HG03139 (cell line): ENCODE measurements at regions not wholly inside any gene's neighbourhood (a gene's known extent, or its start where the extent isn't known, plus 50 kb on each side); places are given as distances from the start of the nearest gene placed in this dataset.
"Not testable (repeated sequence)": the region's sequence is repeated elsewhere in the genome, so short reads cannot be mapped to it uniquely, and the experiment has no call there.

Experiments
- ATAC-seq: cut with Tn5 transposase; IDR thresholded peaks from one replicate; pipeline ENCODE4 v1.9.1; 2021; ENCODE audit not compliant: unreplicated experiment

DNA sequence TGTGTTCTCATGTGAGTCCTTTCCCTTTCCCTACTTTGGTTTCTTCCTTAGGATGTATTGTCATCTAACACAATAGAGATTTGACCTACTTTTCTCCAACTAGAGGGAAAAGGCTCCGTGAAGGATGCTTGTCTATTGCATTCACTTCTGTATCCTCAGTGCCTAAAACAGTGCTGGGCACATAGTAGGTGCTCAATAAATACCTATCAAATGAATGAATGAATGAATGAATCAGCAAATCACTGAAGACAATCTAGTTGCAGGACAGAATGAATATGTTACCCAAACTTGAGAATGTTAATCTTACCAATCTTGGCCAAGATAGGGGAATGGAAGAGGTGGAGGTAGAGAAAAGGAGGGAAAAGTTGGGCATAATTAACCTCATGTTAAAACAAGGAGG lies 131.2 kb upstream of the FOXN2 start:
- no peak for ATAC-seq

DNA sequence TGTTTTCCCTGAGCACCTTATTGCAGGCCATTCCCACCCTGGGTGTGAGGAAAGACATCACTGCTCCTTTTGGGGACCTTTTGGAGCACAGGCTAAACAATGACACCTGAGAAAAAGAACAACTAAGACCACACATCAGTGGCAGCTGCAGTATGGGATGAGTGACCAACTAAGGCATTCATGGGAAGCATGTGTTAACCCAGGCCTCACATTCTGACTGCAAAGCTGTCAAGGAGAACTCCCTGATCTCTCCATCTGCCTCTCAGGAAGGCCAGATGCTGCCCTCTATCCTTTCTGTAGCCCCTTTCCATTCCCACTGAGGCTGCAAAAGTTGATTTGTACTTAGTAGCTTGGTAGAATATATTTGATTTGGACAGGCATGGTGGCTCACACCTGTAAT lies 130.5 kb upstream of the FOXN2 start:
- ATAC-seq = no peak

DNA sequence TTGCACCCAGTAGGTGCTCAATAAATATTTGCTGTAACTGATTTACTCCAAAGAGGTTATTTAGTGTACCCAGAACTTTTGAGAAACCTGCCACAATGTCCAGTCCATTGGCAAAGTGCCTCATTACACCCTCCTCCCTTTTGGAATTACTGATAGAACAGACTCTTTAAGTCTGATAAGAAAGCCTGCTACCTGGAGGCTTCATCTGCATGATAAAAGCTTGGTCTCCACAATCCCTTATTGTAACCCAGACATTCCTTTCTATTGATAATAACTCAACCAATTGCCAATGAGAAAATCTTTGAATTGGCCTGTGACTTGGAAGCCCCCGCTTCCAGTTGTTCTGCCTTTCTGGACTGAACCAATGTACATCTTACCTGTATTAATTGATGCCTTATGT lies 127.0 kb upstream of the FOXN2 start:
- no peak for ATAC-seq

DNA sequence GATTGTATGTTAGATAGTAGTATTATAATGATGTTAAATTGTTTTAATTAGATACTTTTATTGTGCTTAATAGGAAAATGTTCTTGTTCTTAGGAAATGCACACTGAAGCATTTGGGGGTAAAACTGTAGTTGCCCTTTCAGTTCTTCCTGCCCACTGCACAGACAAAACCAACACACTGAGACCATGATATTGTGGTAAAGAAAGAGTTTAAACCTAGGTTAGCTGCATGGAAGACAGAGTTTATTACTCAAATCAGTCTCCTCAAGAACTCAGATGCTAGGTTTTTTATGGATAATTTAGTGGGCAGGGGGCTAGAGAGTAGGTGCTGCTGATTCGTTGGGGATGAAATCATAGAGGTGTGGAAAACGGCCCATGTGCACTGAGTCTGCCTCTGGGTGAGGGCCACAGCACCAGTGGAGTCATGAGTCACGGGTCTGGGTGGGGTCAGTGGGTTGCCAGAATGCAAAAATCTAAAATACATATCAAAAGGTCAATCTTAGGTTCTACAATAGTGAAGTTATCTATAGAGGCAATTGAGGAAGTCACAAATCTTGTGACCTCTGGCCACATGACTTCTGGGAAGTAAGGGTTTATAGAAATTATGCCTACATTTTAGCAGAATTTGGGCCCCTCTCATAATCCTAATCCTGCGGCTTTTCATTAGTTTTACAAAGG lies 124.8 kb upstream of the FOXN2 start:
- ATAC-seq = no peak

DNA sequence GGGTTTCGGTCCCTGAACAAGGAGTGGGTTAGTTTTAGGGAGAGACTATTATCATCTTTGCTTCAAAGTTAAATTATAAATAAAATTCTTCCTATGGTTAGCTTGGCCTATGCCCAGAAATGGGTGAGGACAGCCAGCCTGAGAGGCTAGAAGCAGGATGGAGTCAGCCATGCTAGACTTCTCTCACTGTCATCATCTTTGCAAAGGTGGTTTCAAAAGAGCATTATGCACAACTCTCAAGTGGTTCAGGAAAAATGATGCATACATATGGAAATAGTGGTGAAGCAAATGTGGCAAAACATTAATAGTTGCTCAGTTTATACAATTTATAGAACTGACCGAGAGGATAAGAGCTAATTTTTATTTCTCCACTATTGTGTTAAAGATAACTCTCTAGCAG lies 124.3 kb upstream of the FOXN2 start:
- no peak for ATAC-seq

DNA sequence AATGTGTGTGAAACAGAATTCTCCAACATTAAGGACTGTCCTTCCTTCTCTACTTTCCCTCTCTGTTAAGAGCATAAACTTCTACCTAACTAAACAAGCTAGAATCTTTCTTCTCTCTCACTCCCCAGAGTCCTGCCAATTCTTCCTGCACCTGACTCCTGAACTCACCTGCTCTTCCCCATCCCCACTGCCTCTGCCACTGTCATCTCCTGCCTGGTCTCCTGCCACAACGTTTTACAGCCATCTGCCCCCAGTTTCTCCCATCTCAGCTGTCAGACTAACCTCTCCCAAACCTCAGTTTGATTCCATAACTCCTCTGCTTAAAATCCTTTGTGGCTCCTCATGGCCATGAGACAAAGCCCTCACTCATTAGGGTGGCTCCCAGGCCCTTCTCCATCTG lies 119.8 kb upstream of the FOXN2 start:
- ATAC-seq = no peak

DNA sequence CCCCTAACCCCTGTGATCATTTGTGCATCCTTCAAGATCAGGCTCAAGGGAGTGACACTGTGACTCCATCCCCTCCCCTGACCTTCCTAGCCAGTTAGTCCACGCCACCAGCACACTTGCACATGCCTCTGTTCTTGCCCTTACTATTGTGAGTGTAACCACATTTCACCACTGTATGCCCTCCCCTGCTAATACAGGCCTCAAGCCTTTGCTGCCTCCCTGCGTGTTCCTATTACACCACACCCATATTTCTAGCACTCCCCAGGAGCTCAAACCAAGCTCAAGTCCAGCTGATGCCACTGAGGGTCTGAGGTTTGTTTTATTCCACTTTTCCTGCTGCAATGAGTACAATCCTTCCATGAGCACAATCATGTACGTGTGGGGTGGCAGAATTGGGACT lies 119.3 kb upstream of the FOXN2 start:
- ATAC-seq = no peak

DNA sequence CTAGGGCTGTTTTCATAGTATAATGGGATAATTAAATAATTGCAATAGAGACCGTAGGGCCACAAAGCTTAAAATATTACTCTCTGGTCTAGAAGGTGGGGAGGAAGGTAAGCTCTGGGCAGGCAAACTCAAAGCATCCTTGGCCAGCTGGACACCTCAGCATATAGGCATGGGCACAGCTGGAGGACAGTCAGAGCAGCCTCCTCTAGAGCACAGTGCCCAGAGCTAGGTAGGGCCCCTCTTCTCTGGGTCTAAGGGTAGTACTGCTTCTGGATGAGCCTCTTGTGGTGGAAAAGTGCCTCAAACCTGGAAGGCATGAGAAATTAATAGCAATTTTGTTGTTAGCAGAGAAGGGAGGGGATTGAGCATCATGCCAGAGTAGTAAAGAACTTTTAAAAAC lies 116.9 kb upstream of the FOXN2 start:
- ATAC-seq = no peak

DNA sequence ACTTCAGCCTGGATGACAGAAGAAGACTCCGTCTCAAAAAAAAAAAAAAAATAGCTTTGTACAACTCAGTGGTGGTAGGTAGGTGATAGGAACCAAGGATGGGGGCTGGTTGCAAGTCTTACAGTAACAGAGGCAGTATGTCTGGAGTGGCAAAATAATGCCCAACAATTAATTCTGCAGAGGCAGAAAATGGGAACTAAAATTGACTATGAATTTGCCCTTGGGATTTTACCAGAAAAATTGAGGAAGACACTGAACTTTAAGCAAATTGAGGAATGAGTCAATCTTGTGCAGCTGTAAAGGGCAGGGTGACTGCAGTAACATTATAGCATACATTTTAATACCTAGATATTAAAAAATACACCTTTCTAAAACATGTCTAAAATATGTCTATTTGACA lies 116.1 kb upstream of the FOXN2 start:
- no peak for ATAC-seq

DNA sequence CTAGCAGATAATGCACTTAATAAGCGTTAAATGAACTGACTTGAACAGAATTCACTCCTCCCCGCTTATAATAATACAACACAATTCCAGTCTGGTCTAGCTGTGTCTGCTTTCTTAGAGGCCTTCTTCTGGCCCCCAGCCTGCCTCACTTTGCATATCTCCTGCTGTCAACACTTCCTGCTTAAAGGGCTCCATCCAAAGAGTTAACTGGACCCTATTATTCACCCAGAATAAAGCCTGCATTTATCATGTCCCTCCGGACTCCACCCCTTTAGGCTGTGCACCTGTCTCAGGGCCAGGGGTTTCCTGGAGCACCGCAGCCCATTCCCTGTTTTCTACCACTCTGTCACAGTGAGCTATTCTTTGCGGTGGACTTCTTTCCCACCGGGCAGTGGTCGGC lies 115.4 kb upstream of the FOXN2 start:
- no peak for ATAC-seq

DNA sequence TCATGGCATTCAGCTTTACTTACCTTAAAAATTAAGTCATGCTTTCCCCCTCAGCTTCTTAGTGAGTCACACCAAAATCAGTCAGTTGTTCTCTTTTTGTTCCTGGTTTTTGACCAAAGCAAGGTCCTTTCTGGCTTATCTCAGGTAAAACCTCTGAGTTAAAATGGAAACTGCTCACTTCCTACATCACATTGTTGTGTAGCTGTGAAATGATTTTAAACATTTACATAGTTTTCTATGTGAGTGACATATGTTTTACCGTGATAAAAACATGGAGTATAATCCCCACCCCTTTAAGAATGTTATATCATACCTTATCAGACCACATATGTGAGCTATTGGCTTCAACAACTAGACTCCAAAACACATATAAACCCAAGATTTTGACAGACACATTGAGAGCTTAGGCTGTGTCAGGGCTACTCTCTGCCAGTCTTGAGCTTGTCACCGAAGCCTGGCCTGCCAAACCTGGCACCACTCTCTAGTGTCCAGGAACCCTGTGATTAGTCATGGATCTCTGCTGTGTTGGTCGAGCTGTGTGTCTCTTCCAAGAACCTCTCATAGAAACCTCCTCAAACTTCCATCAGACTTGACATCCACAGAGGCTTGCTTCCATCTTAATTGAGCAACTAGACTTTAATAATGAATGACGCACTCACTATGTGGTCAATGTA lies 113.7 kb upstream of the FOXN2 start:
- ATAC-seq = no peak

DNA sequence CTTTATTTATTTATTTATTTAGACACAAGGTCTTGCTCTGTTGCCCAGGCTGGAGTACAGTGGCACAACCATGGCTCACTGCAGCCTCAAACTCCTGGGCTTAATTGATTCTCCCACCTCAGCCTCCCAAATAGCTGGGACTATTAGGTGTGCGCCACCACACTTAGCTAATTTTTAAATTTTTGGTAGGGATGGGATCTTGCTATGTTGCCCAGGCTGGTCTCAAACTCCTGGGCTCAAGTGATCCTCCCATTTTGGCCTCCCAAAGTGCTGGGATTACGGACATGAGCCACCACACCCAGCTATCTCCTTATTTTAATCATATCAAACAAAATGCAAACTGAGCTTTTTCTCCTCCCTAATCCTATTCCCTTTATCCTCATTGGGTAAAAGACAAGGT lies 113.0 kb upstream of the FOXN2 start:
- ATAC-seq = not testable (repeated sequence)

DNA sequence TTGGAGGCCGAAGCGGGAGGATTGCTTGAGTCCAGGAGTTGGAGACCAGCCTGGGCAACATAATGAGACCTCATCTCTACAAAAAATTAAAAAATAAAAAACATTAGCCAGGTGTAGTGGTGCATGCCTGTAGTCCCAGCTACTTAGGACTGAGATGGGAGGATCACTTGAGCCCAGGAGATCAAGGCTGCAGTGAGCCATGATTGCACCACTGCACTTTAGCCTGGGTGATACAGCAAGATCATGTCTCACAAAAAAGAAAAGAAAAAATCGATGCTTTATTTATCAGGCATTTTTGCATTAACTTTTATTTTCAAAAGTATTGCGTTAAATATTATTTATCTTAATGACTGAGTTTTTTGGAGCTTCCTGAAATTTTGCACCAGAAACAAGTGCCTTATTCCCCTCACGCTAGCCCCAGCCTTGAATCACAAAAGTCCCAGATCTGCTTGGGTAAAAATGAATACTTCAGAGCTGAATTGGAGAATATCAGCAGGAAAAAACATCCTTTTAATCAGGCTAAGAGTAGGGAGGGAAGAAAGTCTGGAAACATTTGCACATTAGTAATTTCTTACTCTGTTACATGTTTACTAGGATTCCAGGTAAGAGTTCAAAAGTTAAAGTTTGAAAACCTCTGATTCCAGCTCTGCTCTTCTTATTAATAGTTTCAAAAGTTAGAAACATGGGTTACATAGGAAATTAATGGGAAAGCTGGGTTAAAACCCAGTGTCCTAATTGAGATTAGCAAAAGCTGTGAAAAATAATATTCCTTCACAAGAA lies 111.4 kb upstream of the FOXN2 start:
- ATAC-seq = no peak

DNA sequence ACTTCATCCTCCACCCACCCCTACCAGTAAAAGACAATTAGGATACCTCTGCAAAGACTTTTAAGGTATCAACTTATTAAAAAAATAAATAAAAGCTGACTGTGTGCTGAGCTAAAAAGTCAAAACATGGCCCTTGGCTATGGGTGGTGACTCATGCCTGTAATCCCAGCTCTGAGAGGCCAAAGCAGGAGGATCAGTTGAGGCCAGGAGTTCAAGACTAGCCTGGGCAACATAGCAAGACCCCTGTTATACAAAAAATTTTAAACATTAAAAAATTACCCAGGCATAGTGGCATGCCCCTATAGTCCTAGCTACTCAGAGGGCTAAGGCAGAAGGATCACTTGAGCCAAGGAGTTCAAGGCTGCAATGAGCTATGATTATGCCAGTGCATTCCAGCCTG lies 110.8 kb upstream of the FOXN2 start:
- no peak for ATAC-seq

DNA sequence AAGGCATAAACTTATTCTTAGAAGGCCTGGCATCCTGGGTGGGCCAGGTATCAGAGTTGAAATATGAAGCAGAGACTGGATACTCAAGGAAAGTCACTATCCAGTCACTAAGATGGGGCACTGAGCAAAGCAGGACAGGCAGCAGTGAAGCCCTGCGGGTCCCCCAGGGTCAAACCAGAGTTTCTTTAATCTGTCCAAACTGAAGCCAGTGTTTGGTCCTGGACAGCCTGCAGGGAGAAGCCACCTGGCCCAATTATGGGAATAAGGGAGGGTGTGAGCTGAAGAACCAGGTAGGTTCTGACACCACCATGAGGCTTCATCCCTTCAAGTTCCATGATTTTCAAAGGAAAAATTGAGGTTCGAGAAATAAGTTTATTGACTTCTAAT lies 109.7 kb upstream of the FOXN2 start:
- ATAC-seq = no peak

DNA sequence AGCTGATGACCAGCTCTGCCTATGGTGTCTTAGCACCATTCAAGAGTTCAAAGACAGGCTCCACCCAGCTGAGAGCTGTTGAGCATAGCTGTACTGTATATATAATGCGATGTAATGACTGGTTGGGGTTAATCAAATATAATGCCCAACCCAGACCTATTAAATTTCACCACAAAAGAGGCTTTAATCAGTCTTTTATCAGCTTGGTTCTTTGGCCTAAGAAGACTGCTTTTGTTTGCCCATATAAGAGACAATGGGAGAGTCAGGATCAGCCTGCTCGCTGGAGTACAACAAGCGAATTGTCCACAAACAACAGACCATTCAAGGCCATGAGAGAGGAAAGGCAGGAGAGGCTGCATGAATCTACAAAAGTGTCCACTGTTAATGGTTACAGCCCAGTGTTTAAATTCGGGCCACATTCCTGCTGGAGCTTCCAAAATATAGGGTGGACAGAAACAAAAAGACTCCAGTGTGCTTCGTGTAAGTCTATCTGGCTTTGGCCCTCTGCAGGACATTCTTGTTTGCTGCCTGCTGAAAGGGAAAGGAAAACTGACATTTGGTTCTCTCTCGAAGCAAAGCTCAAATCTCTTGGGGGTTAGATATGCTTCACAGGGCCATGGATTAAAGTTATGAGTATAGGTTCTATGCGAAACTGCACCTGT lies 109.2 kb upstream of the FOXN2 start:
- ATAC-seq = peak; percentile 72

DNA sequence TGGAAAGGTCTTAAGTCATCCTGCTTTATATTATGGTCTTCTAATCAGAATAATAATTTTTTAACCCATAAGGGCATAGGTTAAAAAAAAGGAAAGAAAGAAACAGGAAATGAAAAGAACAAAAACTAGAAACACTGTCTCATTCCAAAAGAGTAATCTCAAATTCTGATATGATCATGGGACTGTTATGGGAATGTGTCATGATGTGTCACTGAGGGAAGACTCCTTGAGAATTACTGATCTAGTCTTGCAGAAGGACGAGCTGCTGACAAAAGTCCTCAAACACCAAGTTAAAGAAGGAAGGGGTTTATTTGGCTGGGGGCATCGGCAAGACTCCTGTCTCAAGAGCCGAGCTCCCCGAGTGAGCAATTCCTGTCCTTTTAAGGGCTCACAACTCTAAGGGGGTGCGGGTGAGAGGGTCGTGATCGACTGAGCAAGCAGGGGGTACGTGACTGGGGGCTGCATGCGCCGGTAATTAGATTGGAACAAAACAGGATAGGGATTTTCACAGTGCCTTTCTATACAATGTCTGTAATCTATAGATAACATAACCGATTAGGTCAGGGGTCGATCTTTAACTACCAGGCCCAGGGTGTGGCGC lies 108.3 kb upstream of the FOXN2 start:
- not testable (repeated sequence) for ATAC-seq

DNA sequence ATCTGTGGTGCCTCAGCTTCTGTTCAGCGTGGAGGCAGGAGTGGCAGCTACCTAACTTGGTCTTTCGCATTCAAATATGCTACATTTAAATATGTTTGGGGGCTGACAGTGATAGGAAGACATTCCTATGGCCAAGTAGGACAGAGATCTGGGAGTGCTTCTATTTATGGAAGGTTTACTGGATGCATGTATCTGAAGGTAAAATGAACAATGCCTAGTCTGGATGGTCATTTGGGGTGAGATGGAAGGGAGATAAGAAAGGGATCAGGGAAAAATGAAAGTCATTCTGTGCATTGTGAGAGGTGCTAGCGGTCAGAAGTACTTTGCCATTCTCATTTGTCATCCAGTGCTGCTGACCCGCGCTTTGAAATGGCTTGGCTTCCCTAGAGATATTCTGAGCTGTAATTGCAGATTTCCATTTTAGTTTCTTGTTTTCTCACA lies 107.3 kb upstream of the FOXN2 start:
- ATAC-seq = no peak

DNA sequence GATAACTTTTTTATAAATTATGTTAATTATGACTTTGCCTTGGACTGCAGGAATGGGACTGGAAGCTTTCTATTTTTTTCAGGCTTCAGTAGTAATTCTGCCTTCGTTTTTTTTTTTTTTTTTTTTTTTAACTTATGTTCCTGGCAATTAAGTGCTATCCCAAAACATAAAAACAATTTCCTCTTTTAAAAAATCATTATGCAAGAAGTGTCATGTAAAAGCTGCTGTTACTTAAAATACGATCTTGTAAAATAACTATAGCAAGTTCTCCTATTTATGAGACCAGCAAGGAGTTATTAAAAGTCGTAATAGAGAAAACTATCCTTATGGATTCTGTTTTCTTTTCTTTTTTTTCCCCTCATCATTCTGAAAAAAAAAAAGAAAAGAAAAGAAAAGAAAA lies 106.6 kb upstream of the FOXN2 start:
- no peak for ATAC-seq

DNA sequence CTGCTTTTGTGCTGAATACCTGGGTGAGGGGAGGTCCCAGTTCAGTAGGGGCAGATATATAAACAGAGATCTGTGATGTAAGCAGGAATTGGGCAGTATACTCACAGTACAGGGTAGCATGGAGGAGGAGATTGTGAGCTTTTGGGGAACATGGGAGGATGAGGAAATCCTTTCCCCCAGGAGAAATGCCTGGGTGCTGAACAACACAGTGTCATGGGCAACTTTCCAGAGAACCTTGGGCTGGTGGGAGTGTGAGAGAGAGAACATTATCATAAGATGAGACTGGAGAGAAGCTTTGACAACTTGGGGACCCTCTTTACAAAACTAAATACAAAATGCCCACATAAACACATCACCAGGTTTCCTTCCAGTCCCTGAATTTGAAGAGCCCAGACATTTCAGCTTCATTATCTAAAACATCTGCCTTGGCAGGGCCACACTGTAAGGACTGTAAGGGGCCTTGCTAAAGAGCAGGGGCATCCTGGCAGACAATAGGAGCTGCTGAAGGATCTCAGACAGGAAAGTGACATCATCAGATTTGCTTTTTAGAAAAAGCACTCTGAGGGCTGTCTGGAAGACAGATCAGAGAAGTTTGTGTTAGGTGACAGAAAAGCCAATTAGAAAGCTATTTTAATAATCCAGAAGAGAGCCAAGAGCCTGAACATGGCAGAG lies 105.1 kb upstream of the FOXN2 start:
- no peak for ATAC-seq

DNA sequence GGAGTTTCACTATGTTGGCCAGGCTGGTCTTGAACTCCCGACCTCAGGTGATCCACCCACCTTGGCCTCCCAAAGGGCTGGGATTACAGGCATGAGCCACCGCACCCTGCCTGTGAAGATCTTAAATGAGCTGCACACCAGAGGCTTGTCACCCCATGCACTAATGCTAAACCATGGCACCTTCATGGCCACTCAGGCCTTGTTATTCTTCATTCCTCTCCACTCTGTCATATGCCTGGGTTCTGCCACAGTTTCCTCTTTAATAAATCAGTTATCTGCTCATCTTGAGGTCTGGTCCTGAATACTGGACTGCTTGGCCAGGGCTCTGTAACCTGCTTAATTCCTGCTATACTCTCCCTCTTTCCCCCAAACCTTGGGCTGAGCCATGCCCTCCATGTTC lies 104.3 kb upstream of the FOXN2 start:
- ATAC-seq = no peak
